ENCODE measurements at regions not wholly inside any gene's neighbourhood (a gene's known extent, or its start where the extent isn't known, plus 50 kb on each side); places are given as distances from the start of the nearest gene placed in this dataset.

GRCh38 chr14:47863441-47863840, 188.0 kb upstream of the MDGA2 start:
- no peak overlapping the region for H3K9ac ChIP-seq (ENCODE audit: extremely low read depth, insufficient read length, low read length)

More at GRCh38 chr14:47863441-47863840, 188.0 kb upstream of the MDGA2 start:
- no peak overlapping the region for H3K27ac Mint-ChIP-seq
- Histone ChIP-seq H4K8ac (replicated peaks; ENCODE audit: insufficient read length, low read depth, low read length) (no peak overlapping the region), H2AK5ac (ENCODE audit: insufficient read length, low read length) (no peak overlapping the region), H4K20me1 (ENCODE audit: control insufficient read depth, insufficient read depth, insufficient read length) (no peaks in the 10 kb centered on the region), H3K4ac (ENCODE audit: low read depth, low read length) (no peak overlapping the region), H3K9me3 (ENCODE audit: control insufficient read depth, low read depth, low read length) (no peaks in the 10 kb centered on the region), H3K18ac (ENCODE audit: insufficient read length, low read depth, low read length) (no peak overlapping the region), H3K27ac (ENCODE audit: insufficient read length, low read depth, low read length) (no peak overlapping the region), H3T11ph (ENCODE audit: low read length) (no peak overlapping the region), H3K4me1 (ENCODE audit: insufficient read depth, low read length) (no peaks in the 10 kb centered on the region), H4K91ac (ENCODE audit: insufficient read length, low read depth, low read length) (no peak overlapping the region), H3K27me3 (ENCODE audit: insufficient read depth, low read length) (no peaks in the 10 kb centered on the region), H3K79me2 (ENCODE audit: insufficient read depth, low read length) (no peaks in the 10 kb centered on the region), H2BK12ac (ENCODE audit: insufficient read length, low read depth, low read length) (no peak overlapping the region), H3K56ac (ENCODE audit: insufficient read length, low read depth, low read length) (no peak overlapping the region), H3K79me1 (ENCODE audit: insufficient read depth, low read depth, low read length, poor library complexity, severe bottlenecking) (no peaks in the 10 kb centered on the region), H3K23ac (ENCODE audit: insufficient read length, low read depth, low read length) (no peak overlapping the region), H2AFZ (ENCODE audit: low read length) (no peak overlapping the region), H2BK5ac (ENCODE audit: insufficient read length, low read length) (no peak overlapping the region), H2BK20ac (ENCODE audit: low read depth, low read length, poor library complexity, severe bottlenecking) (no peak overlapping the region), H2BK15ac (ENCODE audit: low read depth, low read length) (no peak overlapping the region), H3K4me2 (ENCODE audit: insufficient read depth, insufficient read length, low read length) (no peak overlapping the region), H3K23me2 (ENCODE audit: insufficient read length, low read depth, low read length, poor library complexity, severe bottlenecking) (no peaks in the 10 kb centered on the region), H4K5ac (ENCODE audit: insufficient read length, low read depth, low read length) (no peak overlapping the region), H3K14ac (ENCODE audit: insufficient read depth, low read length) (no peak overlapping the region), H2BK120ac (ENCODE audit: low read depth, low read length, poor library complexity, severe bottlenecking) (no peak overlapping the region)
- H3K36me3 Mint-ChIP-seq (ENCODE audit: insufficient read depth in 1 of 3, low read depth in 3 of 3): no peaks in the 10 kb centered on the region
- H3K4me3 Mint-ChIP-seq: no peak overlapping the region
- no peak for DNase-seq
- no peaks in the 10 kb centered on the region for H3K27me3 Mint-ChIP-seq (ENCODE audit: low read depth)
- TF ChIP-seq, protein P1, sequence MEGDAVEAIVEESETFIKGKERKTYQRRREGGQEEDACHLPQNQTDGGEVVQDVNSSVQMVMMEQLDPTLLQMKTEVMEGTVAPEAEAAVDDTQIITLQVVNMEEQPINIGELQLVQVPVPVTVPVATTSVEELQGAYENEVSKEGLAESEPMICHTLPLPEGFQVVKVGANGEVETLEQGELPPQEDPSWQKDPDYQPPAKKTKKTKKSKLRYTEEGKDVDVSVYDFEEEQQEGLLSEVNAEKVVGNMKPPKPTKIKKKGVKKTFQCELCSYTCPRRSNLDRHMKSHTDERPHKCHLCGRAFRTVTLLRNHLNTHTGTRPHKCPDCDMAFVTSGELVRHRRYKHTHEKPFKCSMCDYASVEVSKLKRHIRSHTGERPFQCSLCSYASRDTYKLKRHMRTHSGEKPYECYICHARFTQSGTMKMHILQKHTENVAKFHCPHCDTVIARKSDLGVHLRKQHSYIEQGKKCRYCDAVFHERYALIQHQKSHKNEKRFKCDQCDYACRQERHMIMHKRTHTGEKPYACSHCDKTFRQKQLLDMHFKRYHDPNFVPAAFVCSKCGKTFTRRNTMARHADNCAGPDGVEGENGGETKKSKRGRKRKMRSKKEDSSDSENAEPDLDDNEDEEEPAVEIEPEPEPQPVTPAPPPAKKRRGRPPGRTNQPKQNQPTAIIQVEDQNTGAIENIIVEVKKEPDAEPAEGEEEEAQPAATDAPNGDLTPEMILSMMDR (conservative IDR thresholded peaks at IDR 0.05): no peak
- H3K9me3 Mint-ChIP-seq: no peaks in the 10 kb centered on the region
- no peaks in the 10 kb centered on the region for H3K4me1 Mint-ChIP-seq

Measured in H9 (cell line).